ENCODE measurements at regions not wholly inside any gene's neighbourhood (a gene's known extent, or its start where the extent isn't known, plus 50 kb on each side); places are given as distances from the start of the nearest gene placed in this dataset.

DNA sequence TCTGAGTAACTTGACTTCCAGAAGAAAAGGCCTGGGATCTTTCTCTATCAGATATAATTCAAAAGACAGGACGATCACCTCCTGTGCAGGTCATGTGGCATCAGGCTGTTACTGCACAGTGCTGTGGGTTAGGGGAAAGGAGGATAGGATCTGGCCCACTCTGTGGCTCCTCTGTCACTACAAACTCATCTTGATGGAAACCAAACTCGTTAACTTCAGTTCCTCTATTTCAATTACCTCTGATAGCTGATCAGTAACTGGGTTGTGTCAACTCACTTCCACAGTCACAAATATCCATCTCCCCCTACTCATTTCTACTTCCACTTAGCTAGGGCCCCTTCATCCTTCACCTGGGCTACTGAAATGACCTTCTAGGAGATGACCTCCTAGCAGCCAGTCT, 95.2 kb downstream of the RCN1 start:
- POLR2A ChIA-PET: no interaction called here
- CTCF ChIA-PET: interaction anchor here (1.6 to 1.7 kb wide), 2 partner anchors 10 to 134 kb away, joined by 4 to 6 read pairs; no protein-coding TSS in a partner anchor
- Histone ChIP-seq H3K4me3 (ENCODE audit: low read depth, low read length) (no peak overlapping the region), H3K36me3 (ENCODE audit: control insufficient read depth in 2 of 2, insufficient read depth in 1 of 2, low read length in 2 of 2) (no peaks in the 10 kb centered on the region), H3K9me3 (ENCODE audit: control insufficient read depth, insufficient read depth, low read depth, low read length) (no peaks in the 10 kb centered on the region), H3K4me1 (ENCODE audit: control insufficient read depth, insufficient read depth, low read length) (no peaks in the 10 kb centered on the region), H3K27ac (ENCODE audit: extremely low read depth, low read depth, low read length) (no peak overlapping the region)
- no peak for TF ChIP-seq ZBTB48 (tag by site-specific recombination; IDR thresholded peaks at IDR 0.05)
- no peak for TF ChIP-seq ZNF221 (tag by site-specific recombination; IDR thresholded peaks at IDR 0.05; ENCODE audit: borderline replicate concordance)
- no peak for TF ChIP-seq ZNF23 (tag by site-specific recombination; IDR thresholded peaks at IDR 0.05; ENCODE audit: borderline replicate concordance)
- no peak for TF ChIP-seq ZNF473 (tag by site-specific recombination; IDR thresholded peaks at IDR 0.05)
- no peak for TF ChIP-seq ZNF302 (tag by site-specific recombination; IDR thresholded peaks at IDR 0.05; ENCODE audit: low read depth)

DNA sequence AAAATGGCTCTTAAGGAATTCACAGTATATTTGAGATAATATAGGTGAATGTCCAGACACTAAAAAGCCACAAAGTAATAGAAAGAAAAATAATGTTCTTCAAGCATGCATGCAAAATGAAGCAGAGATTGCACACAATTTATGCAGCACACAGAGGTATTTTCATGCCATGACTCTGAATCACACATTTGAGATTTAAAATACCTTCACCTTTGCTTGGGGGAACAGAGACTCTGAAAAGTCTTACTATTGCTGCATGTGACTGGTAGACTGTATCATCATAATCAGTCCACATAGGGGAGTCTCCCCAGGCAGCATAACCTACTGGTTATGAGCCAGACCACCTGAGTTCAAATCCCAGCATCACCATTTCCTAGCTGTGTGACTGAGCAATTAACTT, 96.2 kb downstream of the RCN1 start:
- CTCF ChIA-PET: no interaction called here
- POLR2A ChIA-PET: no interaction called here
- no peak overlapping the region for H3K4me3 ChIP-seq (ENCODE audit: low read depth, low read length)
- TF ChIP-seq ZBTB48 (tag by site-specific recombination; IDR thresholded peaks at IDR 0.05) (no peak), FEZF1 (tag by site-specific recombination; IDR thresholded peaks at IDR 0.05) (no peak), GLIS1 (tag by site-specific recombination; IDR thresholded peaks at IDR 0.05) (no peak), ZNF596 (tag by site-specific recombination; IDR thresholded peaks at IDR 0.05) (no peak), ZNF529 (tag by site-specific recombination; IDR thresholded peaks at IDR 0.05; ENCODE audit: insufficient replicate concordance) (no peak), ZBTB1 (tag by site-specific recombination; IDR thresholded peaks at IDR 0.05) (no peak), ZNF114 (tag by site-specific recombination; IDR thresholded peaks at IDR 0.05) (no peak), PRDM1 (tag by site-specific recombination; IDR thresholded peaks at IDR 0.05) (no peak), ZNF501 (tag by site-specific recombination; IDR thresholded peaks at IDR 0.05) (no peak), ZNF426 (tag by site-specific recombination; IDR thresholded peaks at IDR 0.05) (no peak), SALL2 (tag by site-specific recombination; IDR thresholded peaks at IDR 0.05; ENCODE audit: borderline replicate concordance) (no peak), ZNF677 (tag by site-specific recombination; IDR thresholded peaks at IDR 0.05) (no peak), SCRT1 (tag by site-specific recombination; IDR thresholded peaks at IDR 0.05; ENCODE audit: borderline replicate concordance) (no peak), ZNF138 (tag by site-specific recombination; IDR thresholded peaks at IDR 0.05; ENCODE audit: borderline replicate concordance) (no peak), BCL11A (tag by site-specific recombination; IDR thresholded peaks at IDR 0.05; ENCODE audit: low read depth) (no peak), ZNF580 (tag by site-specific recombination; IDR thresholded peaks at IDR 0.05) (no peak), ZNF394 (tag by site-specific recombination; IDR thresholded peaks at IDR 0.05; ENCODE audit: borderline replicate concordance) (no peak)
- TF ChIP-seq, protein P1, sequence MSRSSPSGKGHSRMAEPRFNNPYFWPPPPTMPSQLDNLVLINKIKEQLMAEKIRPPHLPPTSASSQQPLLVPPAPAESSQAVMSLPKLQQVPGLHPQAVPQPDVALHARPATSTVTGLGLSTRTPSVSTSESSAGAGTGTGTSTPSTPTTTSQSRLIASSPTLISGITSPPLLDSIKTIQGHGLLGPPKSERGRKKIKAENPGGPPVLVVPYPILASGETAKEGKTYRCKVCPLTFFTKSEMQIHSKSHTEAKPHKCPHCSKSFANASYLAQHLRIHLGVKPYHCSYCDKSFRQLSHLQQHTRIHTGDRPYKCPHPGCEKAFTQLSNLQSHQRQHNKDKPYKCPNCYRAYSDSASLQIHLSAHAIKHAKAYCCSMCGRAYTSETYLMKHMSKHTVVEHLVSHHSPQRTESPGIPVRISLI (tag by site-specific recombination; IDR thresholded peaks at IDR 0.05): no peak
- TF ChIP-seq, protein P2, sequence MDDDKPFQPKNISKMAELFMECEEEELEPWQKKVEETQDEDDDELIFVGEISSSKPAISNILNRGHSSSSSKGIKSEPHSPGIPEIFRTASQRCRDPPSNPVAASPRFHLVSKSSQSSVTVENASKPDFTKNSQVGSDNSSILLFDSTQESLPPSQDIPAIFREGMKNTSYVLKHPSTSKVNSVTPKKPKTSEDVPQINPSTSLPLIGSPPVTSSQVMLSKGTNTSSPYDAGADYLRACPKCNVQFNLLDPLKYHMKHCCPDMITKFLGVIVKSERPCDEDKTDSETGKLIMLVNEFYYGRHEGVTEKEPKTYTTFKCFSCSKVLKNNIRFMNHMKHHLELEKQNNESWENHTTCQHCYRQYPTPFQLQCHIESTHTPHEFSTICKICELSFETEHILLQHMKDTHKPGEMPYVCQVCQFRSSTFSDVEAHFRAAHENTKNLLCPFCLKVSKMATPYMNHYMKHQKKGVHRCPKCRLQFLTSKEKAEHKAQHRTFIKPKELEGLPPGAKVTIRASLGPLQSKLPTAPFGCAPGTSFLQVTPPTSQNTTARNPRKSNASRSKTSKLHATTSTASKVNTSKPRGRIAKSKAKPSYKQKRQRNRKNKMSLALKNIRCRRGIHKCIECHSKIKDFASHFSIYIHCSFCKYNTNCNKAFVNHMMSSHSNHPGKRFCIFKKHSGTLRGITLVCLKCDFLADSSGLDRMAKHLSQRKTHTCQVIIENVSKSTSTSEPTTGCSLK (tag by site-specific recombination; IDR thresholded peaks at IDR 0.05): no peak
- no peaks in the 10 kb centered on the region for H3K36me3 ChIP-seq (ENCODE audit: control insufficient read depth in 2 of 2, insufficient read depth in 1 of 2, low read length in 2 of 2)
- H3K9me3 ChIP-seq (ENCODE audit: control insufficient read depth, insufficient read depth, low read depth, low read length): no peaks in the 10 kb centered on the region
- no peak overlapping the region for H3K27ac ChIP-seq (ENCODE audit: extremely low read depth, low read depth, low read length)
- no peaks in the 10 kb centered on the region for H3K4me1 ChIP-seq (ENCODE audit: control insufficient read depth, insufficient read depth, low read length)

Measured in HEK293 (cell line).